ENCODE measurements at regions not wholly inside any gene's neighbourhood (a gene's known extent, or its start where the extent isn't known, plus 50 kb on each side); places are given as distances from the start of the nearest gene placed in this dataset.
"Not testable (repeated sequence)": the region's sequence is repeated elsewhere in the genome, so short reads cannot be mapped to it uniquely, and the experiment has no call there.

DNA sequence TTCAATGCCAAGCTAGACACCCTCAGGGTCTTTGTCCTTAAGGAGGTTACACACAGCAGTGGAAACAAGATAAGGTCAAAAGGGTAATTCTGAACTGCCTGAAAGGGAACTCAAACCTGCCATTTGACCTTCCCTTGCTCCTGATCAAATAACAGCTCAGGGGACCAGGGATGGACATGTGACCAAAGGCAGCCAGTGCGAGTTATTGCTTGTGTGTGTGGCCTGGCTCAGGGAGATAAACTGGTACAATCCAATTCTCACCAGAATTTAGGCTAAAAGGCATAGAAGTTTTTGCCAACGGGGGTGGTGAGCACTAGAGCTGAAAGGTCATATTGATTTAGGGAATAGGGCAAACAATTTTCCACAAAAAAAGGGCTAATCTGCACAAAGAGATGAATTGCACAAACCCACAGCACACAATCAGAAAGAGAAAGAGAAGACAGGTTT is 349.9 kb upstream of the AUTS2 start:
- ATAC-seq; H4K20me1 ChIP-seq (replicated peaks; ENCODE audit: insufficient read depth); H3F3A ChIP-seq (replicated peaks; ENCODE audit: low read depth); H3K4me2 ChIP-seq; H3K36me3 ChIP-seq (ENCODE audit: insufficient read depth); H3K27ac ChIP-seq (ENCODE audit: low read depth); H3K27ac Mint-ChIP-seq; H3K27me3 ChIP-seq (ENCODE audit: insufficient read depth); H3K9me2 ChIP-seq (ENCODE audit: insufficient read depth); H3K4me3 ChIP-seq; H3K4me1 ChIP-seq (ENCODE audit: insufficient read depth); H3K4me3 Mint-ChIP-seq; H2AFZ ChIP-seq; H3K4me1 Mint-ChIP-seq; H3K79me2 ChIP-seq (replicated peaks; ENCODE audit: insufficient read depth); H3K27me3 Mint-ChIP-seq (ENCODE audit: insufficient read depth, low read depth, poor library complexity); DNase-seq (ENCODE audit: low spot score): not testable (repeated sequence)
- peaks cover 99% of the 10 kb centered on the region for H3K9me3 Mint-ChIP-seq
- peaks cover 39% of the 10 kb centered on the region for H3K36me3 Mint-ChIP-seq (ENCODE audit: low read depth)

DNA sequence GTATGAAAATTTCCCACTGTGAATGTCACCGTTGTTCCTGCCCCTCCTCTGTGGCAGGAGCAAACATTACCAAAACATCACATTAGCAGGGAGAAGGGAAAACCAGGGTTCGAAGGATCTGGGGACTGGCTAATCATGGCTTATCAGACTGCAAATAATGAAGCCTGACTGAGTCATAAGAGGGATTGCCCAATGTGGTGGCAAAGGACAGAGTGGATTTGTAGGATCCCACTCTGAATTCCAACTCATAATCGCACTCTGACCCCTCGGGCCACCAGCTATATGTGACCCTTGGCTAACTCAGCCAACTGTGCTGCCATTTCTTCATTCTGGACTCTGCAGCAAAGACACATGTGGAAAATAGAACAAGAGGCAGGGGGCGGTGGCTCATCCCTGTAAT is 347.3 kb upstream of the AUTS2 start:
- H3K27me3 ChIP-seq (ENCODE audit: insufficient read depth) = no peaks in the 10 kb centered on the region
- H3K79me2 ChIP-seq (replicated peaks; ENCODE audit: insufficient read depth) = no peaks in the 10 kb centered on the region
- no peak overlapping the region for H2AFZ ChIP-seq
- H3K4me1 ChIP-seq (ENCODE audit: insufficient read depth) = no peaks in the 10 kb centered on the region
- TF ChIP-seq, protein P1, sequence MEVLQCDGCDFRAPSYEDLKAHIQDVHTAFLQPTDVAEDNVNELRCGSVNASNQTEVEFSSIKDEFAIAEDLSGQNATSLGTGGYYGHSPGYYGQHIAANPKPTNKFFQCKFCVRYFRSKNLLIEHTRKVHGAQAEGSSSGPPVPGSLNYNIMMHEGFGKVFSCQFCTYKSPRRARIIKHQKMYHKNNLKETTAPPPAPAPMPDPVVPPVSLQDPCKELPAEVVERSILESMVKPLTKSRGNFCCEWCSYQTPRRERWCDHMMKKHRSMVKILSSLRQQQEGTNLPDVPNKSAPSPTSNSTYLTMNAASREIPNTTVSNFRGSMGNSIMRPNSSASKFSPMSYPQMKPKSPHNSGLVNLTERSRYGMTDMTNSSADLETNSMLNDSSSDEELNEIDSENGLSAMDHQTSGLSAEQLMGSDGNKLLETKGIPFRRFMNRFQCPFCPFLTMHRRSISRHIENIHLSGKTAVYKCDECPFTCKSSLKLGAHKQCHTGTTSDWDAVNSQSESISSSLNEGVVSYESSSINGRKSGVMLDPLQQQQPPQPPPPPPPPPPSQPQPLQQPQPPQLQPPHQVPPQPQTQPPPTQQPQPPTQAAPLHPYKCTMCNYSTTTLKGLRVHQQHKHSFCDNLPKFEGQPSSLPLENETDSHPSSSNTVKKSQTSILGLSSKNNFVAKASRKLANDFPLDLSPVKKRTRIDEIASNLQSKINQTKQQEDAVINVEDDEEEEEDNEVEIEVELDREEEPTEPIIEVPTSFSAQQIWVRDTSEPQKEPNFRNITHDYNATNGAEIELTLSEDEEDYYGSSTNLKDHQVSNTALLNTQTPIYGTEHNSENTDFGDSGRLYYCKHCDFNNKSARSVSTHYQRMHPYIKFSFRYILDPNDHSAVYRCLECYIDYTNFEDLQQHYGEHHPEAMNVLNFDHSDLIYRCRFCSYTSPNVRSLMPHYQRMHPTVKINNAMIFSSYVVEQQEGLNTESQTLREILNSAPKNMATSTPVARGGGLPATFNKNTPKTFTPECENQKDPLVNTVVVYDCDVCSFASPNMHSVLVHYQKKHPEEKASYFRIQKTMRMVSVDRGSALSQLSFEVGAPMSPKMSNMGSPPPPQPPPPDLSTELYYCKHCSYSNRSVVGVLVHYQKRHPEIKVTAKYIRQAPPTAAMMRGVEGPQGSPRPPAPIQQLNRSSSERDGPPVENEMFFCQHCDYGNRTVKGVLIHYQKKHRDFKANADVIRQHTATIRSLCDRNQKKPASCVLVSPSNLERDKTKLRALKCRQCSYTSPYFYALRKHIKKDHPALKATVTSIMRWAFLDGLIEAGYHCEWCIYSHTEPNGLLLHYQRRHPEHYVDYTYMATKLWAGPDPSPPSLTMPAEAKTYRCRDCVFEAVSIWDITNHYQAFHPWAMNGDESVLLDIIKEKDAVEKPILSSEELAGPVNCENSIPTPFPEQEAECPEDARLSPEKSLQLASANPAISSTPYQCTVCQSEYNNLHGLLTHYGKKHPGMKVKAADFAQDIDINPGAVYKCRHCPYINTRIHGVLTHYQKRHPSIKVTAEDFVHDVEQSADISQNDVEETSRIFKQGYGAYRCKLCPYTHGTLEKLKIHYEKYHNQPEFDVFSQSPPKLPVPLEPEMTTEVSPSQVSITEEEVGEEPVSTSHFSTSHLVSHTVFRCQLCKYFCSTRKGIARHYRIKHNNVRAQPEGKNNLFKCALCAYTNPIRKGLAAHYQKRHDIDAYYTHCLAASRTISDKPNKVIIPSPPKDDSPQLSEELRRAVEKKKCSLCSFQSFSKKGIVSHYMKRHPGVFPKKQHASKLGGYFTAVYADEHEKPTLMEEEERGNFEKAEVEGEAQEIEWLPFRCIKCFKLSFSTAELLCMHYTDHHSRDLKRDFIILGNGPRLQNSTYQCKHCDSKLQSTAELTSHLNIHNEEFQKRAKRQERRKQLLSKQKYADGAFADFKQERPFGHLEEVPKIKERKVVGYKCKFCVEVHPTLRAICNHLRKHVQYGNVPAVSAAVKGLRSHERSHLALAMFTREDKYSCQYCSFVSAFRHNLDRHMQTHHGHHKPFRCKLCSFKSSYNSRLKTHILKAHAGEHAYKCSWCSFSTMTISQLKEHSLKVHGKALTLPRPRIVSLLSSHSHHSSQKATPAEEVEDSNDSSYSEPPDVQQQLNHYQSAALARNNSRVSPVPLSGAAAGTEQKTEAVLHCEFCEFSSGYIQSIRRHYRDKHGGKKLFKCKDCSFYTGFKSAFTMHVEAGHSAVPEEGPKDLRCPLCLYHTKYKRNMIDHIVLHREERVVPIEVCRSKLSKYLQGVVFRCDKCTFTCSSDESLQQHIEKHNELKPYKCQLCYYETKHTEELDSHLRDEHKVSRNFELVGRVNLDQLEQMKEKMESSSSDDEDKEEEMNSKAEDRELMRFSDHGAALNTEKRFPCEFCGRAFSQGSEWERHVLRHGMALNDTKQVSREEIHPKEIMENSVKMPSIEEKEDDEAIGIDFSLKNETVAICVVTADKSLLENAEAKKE (CRISPR knock-in tag; IDR thresholded peaks at IDR 0.05) = no peak
- TF ChIP-seq, protein P2, sequence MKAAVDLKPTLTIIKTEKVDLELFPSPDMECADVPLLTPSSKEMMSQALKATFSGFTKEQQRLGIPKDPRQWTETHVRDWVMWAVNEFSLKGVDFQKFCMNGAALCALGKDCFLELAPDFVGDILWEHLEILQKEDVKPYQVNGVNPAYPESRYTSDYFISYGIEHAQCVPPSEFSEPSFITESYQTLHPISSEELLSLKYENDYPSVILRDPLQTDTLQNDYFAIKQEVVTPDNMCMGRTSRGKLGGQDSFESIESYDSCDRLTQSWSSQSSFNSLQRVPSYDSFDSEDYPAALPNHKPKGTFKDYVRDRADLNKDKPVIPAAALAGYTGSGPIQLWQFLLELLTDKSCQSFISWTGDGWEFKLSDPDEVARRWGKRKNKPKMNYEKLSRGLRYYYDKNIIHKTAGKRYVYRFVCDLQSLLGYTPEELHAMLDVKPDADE (IDR thresholded peaks at IDR 0.05) = no peak
- TF ChIP-seq ZNF331 (CRISPR knock-in tag; IDR thresholded peaks at IDR 0.05; ENCODE audit: low read depth) = no peak
- no peak for TF ChIP-seq EZH2 (IDR thresholded peaks at IDR 0.05; ENCODE audit: low read depth, unreplicated experiment)
- TF ChIP-seq STAT1 (IDR thresholded peaks at IDR 0.05; ENCODE audit: unreplicated experiment) = no peak
- TF ChIP-seq, protein P3, sequence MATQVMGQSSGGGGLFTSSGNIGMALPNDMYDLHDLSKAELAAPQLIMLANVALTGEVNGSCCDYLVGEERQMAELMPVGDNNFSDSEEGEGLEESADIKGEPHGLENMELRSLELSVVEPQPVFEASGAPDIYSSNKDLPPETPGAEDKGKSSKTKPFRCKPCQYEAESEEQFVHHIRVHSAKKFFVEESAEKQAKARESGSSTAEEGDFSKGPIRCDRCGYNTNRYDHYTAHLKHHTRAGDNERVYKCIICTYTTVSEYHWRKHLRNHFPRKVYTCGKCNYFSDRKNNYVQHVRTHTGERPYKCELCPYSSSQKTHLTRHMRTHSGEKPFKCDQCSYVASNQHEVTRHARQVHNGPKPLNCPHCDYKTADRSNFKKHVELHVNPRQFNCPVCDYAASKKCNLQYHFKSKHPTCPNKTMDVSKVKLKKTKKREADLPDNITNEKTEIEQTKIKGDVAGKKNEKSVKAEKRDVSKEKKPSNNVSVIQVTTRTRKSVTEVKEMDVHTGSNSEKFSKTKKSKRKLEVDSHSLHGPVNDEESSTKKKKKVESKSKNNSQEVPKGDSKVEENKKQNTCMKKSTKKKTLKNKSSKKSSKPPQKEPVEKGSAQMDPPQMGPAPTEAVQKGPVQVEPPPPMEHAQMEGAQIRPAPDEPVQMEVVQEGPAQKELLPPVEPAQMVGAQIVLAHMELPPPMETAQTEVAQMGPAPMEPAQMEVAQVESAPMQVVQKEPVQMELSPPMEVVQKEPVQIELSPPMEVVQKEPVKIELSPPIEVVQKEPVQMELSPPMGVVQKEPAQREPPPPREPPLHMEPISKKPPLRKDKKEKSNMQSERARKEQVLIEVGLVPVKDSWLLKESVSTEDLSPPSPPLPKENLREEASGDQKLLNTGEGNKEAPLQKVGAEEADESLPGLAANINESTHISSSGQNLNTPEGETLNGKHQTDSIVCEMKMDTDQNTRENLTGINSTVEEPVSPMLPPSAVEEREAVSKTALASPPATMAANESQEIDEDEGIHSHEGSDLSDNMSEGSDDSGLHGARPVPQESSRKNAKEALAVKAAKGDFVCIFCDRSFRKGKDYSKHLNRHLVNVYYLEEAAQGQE (IDR thresholded peaks at IDR 0.05; ENCODE audit: unreplicated experiment) = no peak
- no peak for DNase-seq (ENCODE audit: low spot score)
- no peaks in the 10 kb centered on the region for H3F3A ChIP-seq (replicated peaks; ENCODE audit: low read depth)
- H3K4me3 ChIP-seq = no peak overlapping the region
- H4K20me1 ChIP-seq (replicated peaks; ENCODE audit: insufficient read depth) = no peaks in the 10 kb centered on the region
- H3K4me1 Mint-ChIP-seq = no peaks in the 10 kb centered on the region
- H3K27ac ChIP-seq (ENCODE audit: low read depth) = no peak overlapping the region
- no peaks in the 10 kb centered on the region for H3K9me2 ChIP-seq (ENCODE audit: insufficient read depth)
- no peak overlapping the region for H3K4me2 ChIP-seq
- no peak overlapping the region for H3K27ac Mint-ChIP-seq
- H3K36me3 ChIP-seq (ENCODE audit: insufficient read depth) = no peaks in the 10 kb centered on the region
- H3K9me3 Mint-ChIP-seq = peaks cover 100% of the 10 kb centered on the region
- no peak for ATAC-seq
- H3K4me3 Mint-ChIP-seq = no peak overlapping the region
- H3K27me3 Mint-ChIP-seq (ENCODE audit: insufficient read depth, low read depth, poor library complexity) = peaks cover 8% of the 10 kb centered on the region
- peaks cover 52% of the 10 kb centered on the region for H3K36me3 Mint-ChIP-seq (ENCODE audit: low read depth)
